WTC11 (cell line): ENCODE measurements at regions not wholly inside any gene's neighbourhood (a gene's known extent, or its start where the extent isn't known, plus 50 kb on each side); places are given as distances from the start of the nearest gene placed in this dataset.

Source experiments
- ATAC-seq: fragments of 200-7000 bp; cut with Tn5 transposase; 2 replicates; pipeline ENCODE4 v1.10.0; 2021; ENCODE audit warnings: mild to moderate bottlenecking, moderate library complexity
- CTCF ChIA-PET: fragments of 300-600 bp; sonication (Branson Sonifier 250); formaldehyde crosslinking; loops from one replicate; lab custom pipeline; 2021; ENCODE audit warnings: antibody characterized with exemption; lab: Charles Lee
- POLR2A ChIA-PET: fragments of 350-600 bp; sonication (Branson Sonifier 250); formaldehyde crosslinking; loops from one replicate; lab custom pipeline; 2021; ENCODE audit warnings: antibody characterized with exemption; lab: Charles Lee
- DNase-seq: peaks from one replicate; pipeline ENCODE4 v3.0.0; 2021; ENCODE audit warnings: low spot score
- H3K27ac Mint-ChIP-seq: 2 replicates; pipeline ENCODE4 v1.8.0; 2021; ENCODE audit warnings: mixed read lengths
- H3K27me3 Mint-ChIP-seq: 2 replicates; pipeline ENCODE4 v1.8.0; 2021; ENCODE audit warnings: low read depth, mild to moderate bottlenecking, moderate library complexity, mixed read lengths
- H3K36me3 Mint-ChIP-seq: 2 replicates; pipeline ENCODE4 v1.8.0; 2021; ENCODE audit warnings: mixed read lengths
- H3K4me1 Mint-ChIP-seq: 2 replicates; pipeline ENCODE4 v1.8.0; 2022; ENCODE audit warnings: mixed read lengths
- H3K4me3 Mint-ChIP-seq: 2 replicates; pipeline ENCODE4 v1.8.0; 2021; ENCODE audit warnings: mild to moderate bottlenecking, moderate library complexity, mixed read lengths
- H3K9me3 Mint-ChIP-seq: 2 replicates; pipeline ENCODE4 v1.8.0; 2021; ENCODE audit warnings: mixed read lengths
- CREB1 ChIP-seq: sonication (generic); formaldehyde crosslinking; IDR thresholded peaks from 2 replicates; pipeline ENCODE4 v1.8.0; 2023; ENCODE audit warnings: mild to moderate bottlenecking, missing genetic modification reagents
- ELF4 ChIP-seq: sonication (generic); formaldehyde crosslinking; IDR thresholded peaks from 2 replicates; pipeline ENCODE4 v1.8.1; 2022; ENCODE audit warnings: low read depth, mild to moderate bottlenecking, moderate library complexity, missing genetic modification reagents
- ESRRA ChIP-seq: sonication (generic); formaldehyde crosslinking; IDR thresholded peaks from 2 replicates; pipeline ENCODE4 v1.8.1; 2022; ENCODE audit warnings: mild to moderate bottlenecking, missing genetic modification reagents, borderline replicate concordance
- ETV6 ChIP-seq: sonication (generic); formaldehyde crosslinking; IDR thresholded peaks from 2 replicates; pipeline ENCODE4 v1.8.1; 2022; ENCODE audit warnings: mild to moderate bottlenecking, missing genetic modification reagents
- GRHL2 ChIP-seq: fragments of 250-450 bp; sonication (Bioruptor Pico); IDR thresholded peaks from 2 replicates; pipeline ENCODE4 v1.8.0; 2022; ENCODE audit warnings: mild to moderate bottlenecking, moderate library complexity; ENCODE audit not compliant: insufficient replicate concordance, severe bottlenecking
- HMGA2 ChIP-seq: fragments of 250-450 bp; sonication (Bioruptor Pico); IDR thresholded peaks from 2 replicates; pipeline ENCODE4 v1.4.0; 2021; ENCODE audit warnings: mild to moderate bottlenecking, moderate library complexity
- IRF2 ChIP-seq: sonication (generic); formaldehyde crosslinking; IDR thresholded peaks from 2 replicates; pipeline ENCODE4 v1.8.0; 2022; ENCODE audit warnings: low read depth, missing genetic modification reagents, borderline replicate concordance
- JAZF1 ChIP-seq: fragments of 250-450 bp; sonication (Bioruptor Pico); IDR thresholded peaks from 2 replicates; pipeline ENCODE4 v1.9.0; 2021; ENCODE audit warnings: moderate library complexity, mild to moderate bottlenecking, inconsistent platforms
- NFE2L1 ChIP-seq: sonication (generic); formaldehyde crosslinking; IDR thresholded peaks from 2 replicates; pipeline ENCODE4 v1.8.1; 2023; ENCODE audit warnings: missing genetic modification reagents
- OVOL2 ChIP-seq: fragments of 250-450 bp; sonication (Bioruptor Pico); IDR thresholded peaks from 2 replicates; pipeline ENCODE4 v1.9.0; 2021; ENCODE audit warnings: mild to moderate bottlenecking, borderline replicate concordance
- RELA ChIP-seq: sonication (generic); formaldehyde crosslinking; IDR thresholded peaks from 2 replicates; pipeline ENCODE4 v1.8.1; 2022; ENCODE audit warnings: missing genetic modification reagents, mild to moderate bottlenecking, borderline replicate concordance
- TCF7 ChIP-seq: sonication (generic); formaldehyde crosslinking; IDR thresholded peaks from 2 replicates; pipeline ENCODE4 v1.8.0; 2022; ENCODE audit warnings: mild to moderate bottlenecking, low read depth, missing genetic modification reagents, moderate library complexity
- TEAD4 ChIP-seq: sonication (generic); formaldehyde crosslinking; IDR thresholded peaks from 2 replicates; pipeline ENCODE4 v1.8.0; 2022; ENCODE audit warnings: mild to moderate bottlenecking, missing genetic modification reagents
- ZNF121 ChIP-seq: sonication (generic); formaldehyde crosslinking; IDR thresholded peaks from 2 replicates; pipeline ENCODE4 v1.8.0; 2023; ENCODE audit warnings: missing genetic modification reagents
- ZNF232 ChIP-seq: sonication (generic); formaldehyde crosslinking; IDR thresholded peaks from 2 replicates; pipeline ENCODE4 v1.8.0; 2022; ENCODE audit warnings: mild to moderate bottlenecking, missing genetic modification reagents
- ZNF416 ChIP-seq: fragments of 250-450 bp; sonication (Bioruptor Pico); IDR thresholded peaks from 2 replicates; pipeline ENCODE4 v1.9.0; 2021; ENCODE audit warnings: mild to moderate bottlenecking, inconsistent platforms
- ZNF423 ChIP-seq: fragments of 250-450 bp; sonication (Bioruptor Pico); IDR thresholded peaks from 2 replicates; pipeline ENCODE4 v2.1.2; 2022; ENCODE audit warnings: mild to moderate bottlenecking, moderate library complexity
- ZNF671 ChIP-seq: fragments of 250-450 bp; sonication (Bioruptor Pico); IDR thresholded peaks from 2 replicates; pipeline ENCODE4 v1.8.0; 2021; ENCODE audit warnings: mild to moderate bottlenecking
- TF ChIP-seq, protein P1 (sequence below): fragments of 250-450 bp; sonication (Bioruptor Pico); conservative IDR thresholded peaks from 2 replicates; pipeline ENCODE4 v1.9.0; 2021; ENCODE audit warnings: mild to moderate bottlenecking
- TF ChIP-seq, protein P2 (sequence below): sonication (generic); formaldehyde crosslinking; conservative IDR thresholded peaks from 2 replicates; pipeline ENCODE4 v1.8.1; 2023; ENCODE audit warnings: mild to moderate bottlenecking, low read depth, missing genetic modification reagents, moderate library complexity
- TF ChIP-seq, protein P3 (sequence below): fragments of 200-600 bp; IDR thresholded peaks from 2 replicates; pipeline ENCODE4 v1.8.0; 2022; ENCODE audit warnings: antibody characterized with exemption
- TF ChIP-seq, protein P4 (sequence below): sonication (generic); formaldehyde crosslinking; IDR thresholded peaks from 2 replicates; pipeline ENCODE4 v1.8.0; 2022; ENCODE audit warnings: mild to moderate bottlenecking, missing genetic modification reagents
- TF ChIP-seq, protein P5 (sequence below): fragments of 250-450 bp; sonication (Bioruptor Pico); IDR thresholded peaks from 2 replicates; pipeline ENCODE4 v1.9.0; 2021; ENCODE audit warnings: mild to moderate bottlenecking
- TF ChIP-seq, protein P6 (sequence below): fragments of 250-450 bp; sonication (Bioruptor Pico); IDR thresholded peaks from 2 replicates; pipeline ENCODE4 v1.9.0; 2021; ENCODE audit warnings: mild to moderate bottlenecking
- TF ChIP-seq, protein P7 (sequence below): sonication (generic); formaldehyde crosslinking; IDR thresholded peaks from 2 replicates; pipeline ENCODE4 v1.8.1; 2022; ENCODE audit warnings: mild to moderate bottlenecking, moderate library complexity, missing genetic modification reagents

DNA sequence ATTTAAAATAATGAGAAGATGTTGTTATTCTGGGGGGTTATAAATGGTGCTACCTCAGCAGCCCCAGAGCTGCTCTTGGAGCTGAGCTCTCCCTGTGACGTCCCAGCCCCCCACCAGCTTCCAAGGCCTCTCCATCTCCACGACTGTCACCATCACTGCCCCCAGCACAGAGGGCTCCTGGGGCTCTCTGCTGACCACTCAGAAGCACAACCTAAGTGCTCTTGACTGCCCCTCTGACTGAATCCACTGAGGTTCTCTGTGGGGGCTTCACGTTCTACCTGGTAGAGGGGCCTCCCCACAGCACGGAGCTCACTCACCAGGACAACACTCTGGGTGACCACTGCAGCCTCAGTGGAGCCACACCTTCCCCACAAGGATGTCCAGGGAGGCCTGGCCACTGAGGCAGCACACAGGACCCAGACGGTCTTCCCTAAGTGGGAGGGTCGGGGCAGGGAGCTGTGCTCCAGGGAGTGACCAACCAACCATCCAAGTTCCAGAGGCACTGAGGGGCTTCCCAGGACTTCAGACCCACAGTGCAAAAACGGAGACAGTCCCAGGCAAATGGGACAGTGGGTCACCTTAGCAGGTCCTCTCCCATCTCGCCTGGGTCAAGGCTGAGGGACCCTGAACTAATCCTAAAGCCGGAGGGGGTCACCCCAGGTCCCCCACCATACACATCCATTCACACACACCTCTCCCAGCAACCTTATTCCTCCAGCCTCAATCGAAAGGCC is 121.0 kb upstream of the PPP2R2D start:
- ChIA-PET POLR2A (no interaction called here), CTCF (no interaction called here)
- TF ChIP-seq, protein P1, sequence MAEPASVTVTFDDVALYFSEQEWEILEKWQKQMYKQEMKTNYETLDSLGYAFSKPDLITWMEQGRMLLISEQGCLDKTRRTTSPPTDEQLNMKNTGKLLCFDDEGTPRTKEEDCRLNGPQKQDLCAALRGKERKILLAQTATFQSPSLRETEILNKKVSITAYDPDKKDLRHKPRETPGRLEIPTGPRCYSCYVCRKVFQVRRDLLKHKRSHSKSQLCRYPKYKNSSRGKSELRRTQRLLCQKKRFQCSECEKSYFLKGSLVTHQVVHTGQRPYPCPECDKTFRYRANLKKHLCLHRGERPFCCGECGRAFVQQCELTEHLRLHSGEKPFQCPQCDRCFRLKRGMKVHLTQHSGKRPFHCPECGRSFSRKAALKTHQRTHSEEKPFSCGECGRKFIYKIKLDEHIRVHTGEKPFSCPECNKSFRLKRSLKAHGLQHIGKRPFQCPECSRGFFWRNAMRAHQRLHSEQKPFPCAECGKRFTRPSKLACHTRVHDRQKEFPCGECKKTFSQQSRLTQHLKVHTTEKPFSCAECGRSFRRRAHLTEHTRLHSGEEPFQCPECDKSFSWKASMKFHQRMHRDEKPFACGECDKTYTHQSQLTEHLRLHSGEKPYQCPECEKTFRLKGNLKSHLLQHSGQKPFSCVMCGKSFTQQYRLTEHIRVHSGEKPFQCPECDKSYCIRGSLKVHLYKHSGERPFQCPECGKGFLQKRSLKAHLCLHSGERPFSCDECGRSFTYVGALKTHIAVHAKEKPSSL (CRISPR knock-in tag), result no peak
- TF ChIP-seq JAZF1, result no peak
- no peak for TF ChIP-seq TCF7 (CRISPR knock-in tag)
- no peak for TF ChIP-seq NFE2L1
- TF ChIP-seq CREB1 (CRISPR knock-in tag), result no peak
- TF ChIP-seq, protein P2, sequence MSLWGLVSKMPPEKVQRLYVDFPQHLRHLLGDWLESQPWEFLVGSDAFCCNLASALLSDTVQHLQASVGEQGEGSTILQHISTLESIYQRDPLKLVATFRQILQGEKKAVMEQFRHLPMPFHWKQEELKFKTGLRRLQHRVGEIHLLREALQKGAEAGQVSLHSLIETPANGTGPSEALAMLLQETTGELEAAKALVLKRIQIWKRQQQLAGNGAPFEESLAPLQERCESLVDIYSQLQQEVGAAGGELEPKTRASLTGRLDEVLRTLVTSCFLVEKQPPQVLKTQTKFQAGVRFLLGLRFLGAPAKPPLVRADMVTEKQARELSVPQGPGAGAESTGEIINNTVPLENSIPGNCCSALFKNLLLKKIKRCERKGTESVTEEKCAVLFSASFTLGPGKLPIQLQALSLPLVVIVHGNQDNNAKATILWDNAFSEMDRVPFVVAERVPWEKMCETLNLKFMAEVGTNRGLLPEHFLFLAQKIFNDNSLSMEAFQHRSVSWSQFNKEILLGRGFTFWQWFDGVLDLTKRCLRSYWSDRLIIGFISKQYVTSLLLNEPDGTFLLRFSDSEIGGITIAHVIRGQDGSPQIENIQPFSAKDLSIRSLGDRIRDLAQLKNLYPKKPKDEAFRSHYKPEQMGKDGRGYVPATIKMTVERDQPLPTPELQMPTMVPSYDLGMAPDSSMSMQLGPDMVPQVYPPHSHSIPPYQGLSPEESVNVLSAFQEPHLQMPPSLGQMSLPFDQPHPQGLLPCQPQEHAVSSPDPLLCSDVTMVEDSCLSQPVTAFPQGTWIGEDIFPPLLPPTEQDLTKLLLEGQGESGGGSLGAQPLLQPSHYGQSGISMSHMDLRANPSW (CRISPR knock-in tag), result no peak
- TF ChIP-seq ZNF121, result no peak
- TF ChIP-seq ZNF232, result no peak
- TF ChIP-seq ZNF416 (CRISPR knock-in tag), result no peak
- TF ChIP-seq, protein P3, sequence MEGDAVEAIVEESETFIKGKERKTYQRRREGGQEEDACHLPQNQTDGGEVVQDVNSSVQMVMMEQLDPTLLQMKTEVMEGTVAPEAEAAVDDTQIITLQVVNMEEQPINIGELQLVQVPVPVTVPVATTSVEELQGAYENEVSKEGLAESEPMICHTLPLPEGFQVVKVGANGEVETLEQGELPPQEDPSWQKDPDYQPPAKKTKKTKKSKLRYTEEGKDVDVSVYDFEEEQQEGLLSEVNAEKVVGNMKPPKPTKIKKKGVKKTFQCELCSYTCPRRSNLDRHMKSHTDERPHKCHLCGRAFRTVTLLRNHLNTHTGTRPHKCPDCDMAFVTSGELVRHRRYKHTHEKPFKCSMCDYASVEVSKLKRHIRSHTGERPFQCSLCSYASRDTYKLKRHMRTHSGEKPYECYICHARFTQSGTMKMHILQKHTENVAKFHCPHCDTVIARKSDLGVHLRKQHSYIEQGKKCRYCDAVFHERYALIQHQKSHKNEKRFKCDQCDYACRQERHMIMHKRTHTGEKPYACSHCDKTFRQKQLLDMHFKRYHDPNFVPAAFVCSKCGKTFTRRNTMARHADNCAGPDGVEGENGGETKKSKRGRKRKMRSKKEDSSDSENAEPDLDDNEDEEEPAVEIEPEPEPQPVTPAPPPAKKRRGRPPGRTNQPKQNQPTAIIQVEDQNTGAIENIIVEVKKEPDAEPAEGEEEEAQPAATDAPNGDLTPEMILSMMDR, result no peak
- no peak for TF ChIP-seq ZNF671 (CRISPR knock-in tag)
- TF ChIP-seq ESRRA (CRISPR knock-in tag), result no peak
- no peak for TF ChIP-seq ETV6 (CRISPR knock-in tag)
- no peak for TF ChIP-seq ELF4
- Mint-ChIP-seq H3K27ac (no peak overlapping the region), H3K4me3 (no peak overlapping the region), H3K36me3 (peaks cover 67% of the 10 kb centered on the region), H3K4me1 (no peaks in the 10 kb centered on the region), H3K9me3 (peaks cover 91% of the 10 kb centered on the region), H3K27me3 (peaks cover 12% of the 10 kb centered on the region)
- no peak for ATAC-seq
- DNase-seq, result no peak

DNA sequence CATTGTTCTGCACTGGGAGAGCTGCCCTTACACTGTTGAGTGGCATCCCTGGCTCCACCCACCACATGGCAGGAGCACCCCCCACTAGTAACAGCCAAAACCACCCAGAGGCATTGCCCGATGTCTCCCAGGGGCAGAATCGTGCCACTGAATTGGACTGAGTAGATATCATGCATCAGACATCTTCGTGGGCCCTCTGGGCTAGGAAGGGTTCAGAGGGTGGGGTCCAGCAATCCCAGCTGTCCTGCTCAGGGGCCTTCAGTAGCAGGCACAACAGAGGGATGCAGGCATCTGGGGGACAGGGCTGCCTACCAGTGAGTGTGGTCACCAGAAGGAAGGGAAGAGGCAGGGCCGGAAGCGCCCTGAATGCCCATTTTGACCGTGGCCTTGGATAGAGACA is 119.7 kb upstream of the PPP2R2D start:
- CTCF ChIA-PET, result no interaction called here
- TF ChIP-seq ZNF423 (CRISPR knock-in tag) (no peak), TEAD4 (CRISPR knock-in tag) (no peak), IRF2 (CRISPR knock-in tag) (no peak), GRHL2 (CRISPR knock-in tag) (no peak), HMGA2 (no peak), RELA (CRISPR knock-in tag) (no peak), OVOL2 (CRISPR knock-in tag) (no peak)
- TF ChIP-seq, protein P4, sequence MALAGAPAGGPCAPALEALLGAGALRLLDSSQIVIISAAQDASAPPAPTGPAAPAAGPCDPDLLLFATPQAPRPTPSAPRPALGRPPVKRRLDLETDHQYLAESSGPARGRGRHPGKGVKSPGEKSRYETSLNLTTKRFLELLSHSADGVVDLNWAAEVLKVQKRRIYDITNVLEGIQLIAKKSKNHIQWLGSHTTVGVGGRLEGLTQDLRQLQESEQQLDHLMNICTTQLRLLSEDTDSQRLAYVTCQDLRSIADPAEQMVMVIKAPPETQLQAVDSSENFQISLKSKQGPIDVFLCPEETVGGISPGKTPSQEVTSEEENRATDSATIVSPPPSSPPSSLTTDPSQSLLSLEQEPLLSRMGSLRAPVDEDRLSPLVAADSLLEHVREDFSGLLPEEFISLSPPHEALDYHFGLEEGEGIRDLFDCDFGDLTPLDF, result no peak
- TF ChIP-seq, protein P5, sequence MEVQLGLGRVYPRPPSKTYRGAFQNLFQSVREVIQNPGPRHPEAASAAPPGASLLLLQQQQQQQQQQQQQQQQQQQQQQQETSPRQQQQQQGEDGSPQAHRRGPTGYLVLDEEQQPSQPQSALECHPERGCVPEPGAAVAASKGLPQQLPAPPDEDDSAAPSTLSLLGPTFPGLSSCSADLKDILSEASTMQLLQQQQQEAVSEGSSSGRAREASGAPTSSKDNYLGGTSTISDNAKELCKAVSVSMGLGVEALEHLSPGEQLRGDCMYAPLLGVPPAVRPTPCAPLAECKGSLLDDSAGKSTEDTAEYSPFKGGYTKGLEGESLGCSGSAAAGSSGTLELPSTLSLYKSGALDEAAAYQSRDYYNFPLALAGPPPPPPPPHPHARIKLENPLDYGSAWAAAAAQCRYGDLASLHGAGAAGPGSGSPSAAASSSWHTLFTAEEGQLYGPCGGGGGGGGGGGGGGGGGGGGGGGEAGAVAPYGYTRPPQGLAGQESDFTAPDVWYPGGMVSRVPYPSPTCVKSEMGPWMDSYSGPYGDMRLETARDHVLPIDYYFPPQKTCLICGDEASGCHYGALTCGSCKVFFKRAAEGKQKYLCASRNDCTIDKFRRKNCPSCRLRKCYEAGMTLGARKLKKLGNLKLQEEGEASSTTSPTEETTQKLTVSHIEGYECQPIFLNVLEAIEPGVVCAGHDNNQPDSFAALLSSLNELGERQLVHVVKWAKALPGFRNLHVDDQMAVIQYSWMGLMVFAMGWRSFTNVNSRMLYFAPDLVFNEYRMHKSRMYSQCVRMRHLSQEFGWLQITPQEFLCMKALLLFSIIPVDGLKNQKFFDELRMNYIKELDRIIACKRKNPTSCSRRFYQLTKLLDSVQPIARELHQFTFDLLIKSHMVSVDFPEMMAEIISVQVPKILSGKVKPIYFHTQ (CRISPR knock-in tag), result no peak
- TF ChIP-seq, protein P6, sequence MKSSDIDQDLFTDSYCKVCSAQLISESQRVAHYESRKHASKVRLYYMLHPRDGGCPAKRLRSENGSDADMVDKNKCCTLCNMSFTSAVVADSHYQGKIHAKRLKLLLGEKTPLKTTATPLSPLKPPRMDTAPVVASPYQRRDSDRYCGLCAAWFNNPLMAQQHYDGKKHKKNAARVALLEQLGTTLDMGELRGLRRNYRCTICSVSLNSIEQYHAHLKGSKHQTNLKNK, result no peak
- TF ChIP-seq, protein P7, sequence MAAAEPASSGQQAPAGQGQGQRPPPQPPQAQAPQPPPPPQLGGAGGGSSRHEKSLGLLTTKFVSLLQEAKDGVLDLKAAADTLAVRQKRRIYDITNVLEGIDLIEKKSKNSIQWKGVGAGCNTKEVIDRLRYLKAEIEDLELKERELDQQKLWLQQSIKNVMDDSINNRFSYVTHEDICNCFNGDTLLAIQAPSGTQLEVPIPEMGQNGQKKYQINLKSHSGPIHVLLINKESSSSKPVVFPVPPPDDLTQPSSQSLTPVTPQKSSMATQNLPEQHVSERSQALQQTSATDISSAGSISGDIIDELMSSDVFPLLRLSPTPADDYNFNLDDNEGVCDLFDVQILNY (CRISPR knock-in tag), result no peak

More for the DNA sequence above, 119.7 kb upstream of the PPP2R2D start:
- no peak for DNase-seq
- no peaks in the 10 kb centered on the region for H3K4me1 Mint-ChIP-seq
- H3K36me3 Mint-ChIP-seq, result peaks cover 62% of the 10 kb centered on the region
- ATAC-seq, result no peak
- peaks cover 12% of the 10 kb centered on the region for H3K27me3 Mint-ChIP-seq
- POLR2A ChIA-PET, result no interaction called here
- peaks cover 92% of the 10 kb centered on the region for H3K9me3 Mint-ChIP-seq
- H3K4me3 Mint-ChIP-seq, result no peak overlapping the region
- H3K27ac Mint-ChIP-seq, result no peak overlapping the region
